HG02938 (cell line): ENCODE measurements at regions not wholly inside any gene's neighbourhood (a gene's known extent, or its start where the extent isn't known, plus 50 kb on each side); places are given as distances from the start of the nearest gene placed in this dataset.
"Not testable (repeated sequence)": the region's sequence is repeated elsewhere in the genome, so short reads cannot be mapped to it uniquely, and the experiment has no call there.

Experiments
- ATAC-seq: cut with Tn5 transposase; IDR thresholded peaks from one replicate; pipeline ENCODE4 v1.9.1; 2021; ENCODE audit warnings: mild to moderate bottlenecking, moderate library complexity; ENCODE audit not compliant: unreplicated experiment

DNA sequence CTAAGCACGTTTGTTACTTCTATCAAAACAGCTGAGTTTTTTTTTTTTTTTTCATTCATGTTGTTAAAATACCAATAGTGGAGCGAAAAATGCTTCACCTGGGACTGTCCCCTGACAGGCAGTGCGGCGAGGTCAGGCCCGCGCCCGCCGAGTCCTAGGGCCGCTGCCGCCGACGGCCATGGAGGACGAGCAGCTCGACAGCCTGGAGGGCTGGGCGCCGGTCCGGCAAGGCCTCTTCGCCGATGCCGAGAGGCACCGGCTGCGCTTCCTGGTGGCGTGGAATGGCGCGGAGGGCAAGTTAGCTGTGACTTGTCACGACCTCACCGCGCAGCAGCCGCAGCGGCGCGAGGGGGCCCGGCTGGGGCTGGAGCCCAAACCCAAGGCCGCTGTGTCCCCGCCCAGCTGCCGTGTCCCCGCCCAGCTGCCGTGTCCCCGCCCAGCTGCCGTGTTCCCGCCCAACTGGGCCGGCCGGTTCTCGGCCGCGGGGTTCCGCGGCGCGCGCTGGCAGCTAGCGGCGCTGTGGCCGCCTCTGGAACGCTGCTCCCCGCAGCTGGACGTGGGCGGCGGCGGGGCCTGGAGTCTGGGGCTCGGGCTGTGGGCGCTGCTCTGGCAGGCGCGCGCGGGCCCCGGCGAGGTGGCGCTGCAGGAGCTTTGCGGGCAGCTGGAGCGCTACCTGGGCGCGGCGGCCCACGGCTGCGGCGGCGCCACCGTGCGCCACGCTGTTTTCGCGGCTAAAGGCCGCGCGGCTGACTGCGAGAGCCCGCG lies 56.7 kb upstream of the GOLGA8R start:
- ATAC-seq: peak; percentile 72

DNA sequence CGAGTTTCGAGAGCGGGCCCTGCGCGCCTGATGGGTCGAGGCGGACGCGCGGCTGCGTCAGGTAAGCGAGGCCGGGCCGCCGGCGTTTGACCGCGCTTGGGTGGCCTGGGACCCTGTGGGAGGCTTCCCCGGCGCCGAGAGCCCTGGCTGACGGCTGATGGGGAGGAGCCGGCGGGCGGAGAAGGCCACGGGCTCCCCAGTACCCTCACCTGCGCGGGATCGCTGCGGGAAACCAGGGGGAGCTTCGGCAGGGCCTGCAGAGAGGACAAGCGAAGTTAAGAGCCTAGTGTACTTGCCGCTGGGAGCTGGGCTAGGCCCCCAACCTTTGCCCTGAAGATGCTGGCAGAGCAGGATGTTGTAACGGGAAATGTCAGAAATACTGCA lies 57.3 kb upstream of the GOLGA8R start:
- peak; percentile 15 for ATAC-seq

DNA sequence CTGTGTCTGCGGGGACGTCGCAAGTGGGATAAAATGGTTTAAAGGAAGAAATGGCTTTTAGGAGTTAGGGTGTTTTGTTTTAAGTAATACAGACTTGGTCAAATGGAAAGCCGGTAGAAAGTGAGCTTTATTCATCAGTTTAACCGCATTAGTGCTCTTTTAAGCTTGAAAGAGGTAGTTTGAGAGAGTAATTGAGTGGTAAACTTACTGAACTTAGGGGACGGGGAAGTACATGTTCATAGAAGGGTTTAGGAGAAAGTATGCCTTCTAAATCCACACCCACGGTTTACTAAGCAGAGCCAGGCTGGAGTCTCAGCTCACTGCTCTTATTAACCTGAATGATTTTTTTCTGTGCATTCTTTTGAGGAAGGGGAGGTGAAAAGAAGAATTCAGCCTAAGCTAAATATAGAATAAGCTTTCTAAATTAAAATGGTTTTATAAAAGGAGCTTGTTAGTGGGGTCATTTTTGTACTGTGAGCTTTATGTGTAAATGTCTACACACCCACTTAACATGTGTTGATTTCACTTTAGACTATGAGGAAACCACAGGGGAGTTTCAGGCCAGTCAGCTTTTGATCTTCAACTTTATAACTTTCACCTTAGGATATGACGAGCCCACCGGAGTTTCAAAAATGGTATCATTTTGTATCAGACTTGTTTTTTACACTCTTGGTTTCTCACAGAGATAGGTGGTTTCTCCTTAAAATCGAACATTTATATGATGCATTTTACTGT lies 57.9 kb upstream of the GOLGA8R start:
- not testable (repeated sequence) for ATAC-seq

DNA sequence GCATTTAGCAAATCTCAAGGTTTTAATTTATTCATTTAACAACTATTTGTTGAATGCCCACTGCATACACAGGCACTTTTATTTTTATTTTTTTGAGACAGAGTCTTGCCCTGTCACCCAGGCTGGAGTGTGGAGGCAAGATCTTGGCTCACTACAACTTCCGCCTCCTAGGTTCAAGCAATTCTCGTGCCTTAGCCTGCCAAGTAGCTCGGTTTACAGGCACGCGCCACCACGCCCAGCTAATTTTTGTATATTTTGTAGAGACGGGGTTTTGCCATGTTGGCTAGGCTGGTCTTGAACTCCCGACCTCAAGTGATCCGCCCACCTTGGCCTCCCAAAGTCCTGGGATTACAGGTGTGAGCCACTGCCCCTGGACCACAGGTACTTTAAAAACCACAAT lies 67.0 kb upstream of the GOLGA8Q start:
- ATAC-seq: not testable (repeated sequence)

DNA sequence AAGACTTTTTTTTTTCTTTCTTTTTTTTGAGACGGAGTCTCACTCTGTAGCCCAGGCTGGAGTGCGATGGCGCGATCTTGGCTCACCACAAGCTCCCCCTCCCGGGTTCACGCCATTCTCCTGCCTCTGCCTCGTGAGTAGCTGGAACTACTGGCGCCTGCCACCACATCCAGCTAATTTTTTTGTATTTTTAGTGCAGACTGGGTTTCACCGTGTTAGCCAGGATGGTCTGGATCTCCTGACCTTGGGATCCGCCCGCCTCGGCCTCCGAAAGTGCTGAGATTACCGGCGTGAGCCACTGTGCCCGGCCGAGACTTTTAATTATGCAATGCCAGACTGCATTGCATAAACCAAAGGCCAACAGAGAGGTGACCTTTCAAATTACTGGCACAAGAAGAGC lies 62.6 kb upstream of the GOLGA8Q start:
- ATAC-seq: not testable (repeated sequence)

DNA sequence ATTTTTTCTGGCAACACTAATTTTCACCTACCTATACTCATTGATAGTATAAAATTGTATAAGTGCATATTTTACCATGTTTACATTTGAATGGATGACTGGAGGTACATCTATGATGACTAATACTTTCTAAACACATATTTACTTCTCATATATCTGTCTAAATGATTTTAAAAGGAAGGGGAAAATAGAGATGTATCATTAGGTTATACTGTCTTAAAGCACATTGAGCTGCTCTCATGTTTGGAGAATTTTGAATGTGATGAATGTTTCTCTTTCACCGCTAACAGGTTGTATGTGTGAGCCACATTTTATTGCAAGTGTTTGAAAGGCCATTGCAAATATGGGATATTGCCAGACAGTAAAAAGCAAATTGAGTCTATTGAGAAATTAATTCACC lies 61.5 kb upstream of the GOLGA8Q start:
- not testable (repeated sequence) for ATAC-seq

DNA sequence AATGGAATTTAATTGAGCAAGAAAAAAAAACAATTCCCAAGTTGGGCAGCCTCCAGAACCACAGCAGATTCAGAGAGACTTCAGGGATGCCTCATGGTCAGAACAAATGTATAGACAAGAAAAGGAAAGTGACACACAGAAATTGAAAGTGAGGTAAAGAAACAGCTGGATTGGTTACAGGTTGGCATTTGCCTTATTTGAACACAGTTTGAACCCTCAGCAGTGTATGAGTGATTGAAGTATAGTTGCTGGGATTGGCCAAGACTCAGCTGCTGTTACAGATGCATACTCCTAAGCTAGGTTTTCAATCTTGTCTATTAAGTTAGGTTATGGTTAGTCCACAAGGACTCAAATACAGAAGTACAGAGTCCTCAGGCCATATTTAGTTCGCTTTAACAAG lies 57.9 kb upstream of the GOLGA8Q start:
- not testable (repeated sequence) for ATAC-seq

DNA sequence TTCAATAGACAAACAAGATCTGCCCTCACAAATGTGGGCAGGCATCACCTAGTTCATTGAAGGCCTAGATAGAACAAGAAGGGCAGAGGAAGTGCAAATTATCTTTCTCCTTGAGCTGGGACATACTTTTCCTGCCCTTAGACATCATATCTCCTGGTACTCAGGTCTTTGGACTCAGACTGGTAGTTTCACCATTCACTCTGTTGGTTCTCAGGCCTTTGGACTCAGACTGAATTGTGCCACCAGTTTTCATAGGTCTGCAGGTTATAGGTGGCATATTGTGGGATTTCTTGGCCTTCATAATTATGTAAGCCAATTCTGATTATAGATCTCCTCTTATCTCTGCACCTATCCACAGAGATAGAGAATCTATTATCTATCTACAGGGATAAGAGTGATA lies 54.6 kb upstream of the GOLGA8Q start:
- not testable (repeated sequence) for ATAC-seq

DNA sequence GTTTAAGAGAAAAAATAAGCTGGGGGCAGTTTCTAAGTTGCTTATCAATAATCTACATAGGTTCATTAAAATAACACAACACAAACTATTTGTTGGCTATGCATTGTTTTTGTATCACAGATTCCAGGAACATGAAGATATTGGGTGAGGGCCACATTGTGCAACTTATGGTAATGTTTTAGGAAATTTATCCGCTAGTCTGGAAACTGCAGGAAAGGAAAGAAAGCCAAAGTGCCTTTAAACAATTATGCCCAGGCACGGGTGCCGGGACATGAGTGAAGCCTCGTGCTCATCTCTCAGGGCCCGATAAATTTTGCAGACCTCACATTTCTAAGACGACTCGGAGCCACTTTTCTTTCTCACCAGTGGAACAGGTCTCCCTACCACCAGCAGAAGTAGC lies 52.6 kb upstream of the GOLGA8Q start:
- not testable (repeated sequence) for ATAC-seq

DNA sequence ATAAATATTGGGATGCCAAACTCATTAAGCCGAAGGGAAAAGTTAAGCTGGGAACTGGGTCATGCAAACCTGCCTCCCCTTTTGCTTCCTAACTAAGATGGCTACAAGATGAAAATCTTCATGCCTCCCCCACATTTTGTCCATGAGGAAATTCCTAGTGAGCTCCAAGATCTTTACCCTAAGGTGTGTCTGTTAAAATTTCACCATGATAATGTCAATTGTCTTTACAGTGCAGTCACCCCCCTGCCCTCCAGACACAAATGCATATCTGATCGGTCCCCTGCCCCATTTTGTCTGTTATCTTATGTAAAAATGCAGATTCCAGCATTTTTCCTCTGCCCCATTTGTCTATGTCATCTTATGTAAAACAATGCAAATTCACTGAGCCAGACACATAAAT lies 51.3 kb upstream of the GOLGA8Q start:
- not testable (repeated sequence) for ATAC-seq
